ENCODE measurements at regions not wholly inside any gene's neighbourhood (a gene's known extent, or its start where the extent isn't known, plus 50 kb on each side); places are given as distances from the start of the nearest gene placed in this dataset.

GRCh38 chr2:23238011-23238657 is 146.8 kb upstream of the KLHL29 start:
- no peak for DNase-seq (ENCODE audit: low read depth in 3 of 3)

- no peak for DNase-seq (ENCODE audit: low read depth in 3 of 3)
These were observed 145.6 kb upstream of the KLHL29 start for GRCh38 chr2:23239374-23239773.

- DNase-seq (ENCODE audit: low read depth in 3 of 3) = no peak
These were observed 143.9 kb upstream of the KLHL29 start for GRCh38 chr2:23241121-23241520.

GRCh38 chr2:23241611-23242245 is 143.3 kb upstream of the KLHL29 start:
- DNase-seq (ENCODE audit: low read depth in 3 of 3) = no peak

- DNase-seq (ENCODE audit: low read depth in 3 of 3) = no peak
These were observed 141.8 kb upstream of the KLHL29 start for GRCh38 chr2:23243073-23243659.

GRCh38 chr2:23244617-23245016 is 140.4 kb upstream of the KLHL29 start:
- DNase-seq (ENCODE audit: low read depth in 3 of 3) = no peak

GRCh38 chr2:23246992-23247683 is 137.8 kb upstream of the KLHL29 start:
- DNase-seq (ENCODE audit: low read depth in 3 of 3) = no peak

- DNase-seq (ENCODE audit: low read depth in 3 of 3) = no peak
These were observed 136.3 kb upstream of the KLHL29 start for GRCh38 chr2:23248667-23249066.

- DNase-seq (ENCODE audit: low read depth in 3 of 3) = no peak
These were observed 135.6 kb upstream of the KLHL29 start for GRCh38 chr2:23249348-23249747.

- no peak for DNase-seq (ENCODE audit: low read depth in 3 of 3)
These were observed 134.6 kb upstream of the KLHL29 start for GRCh38 chr2:23250371-23250770.

- DNase-seq (ENCODE audit: low read depth in 3 of 3) = no peak
These were observed 128.3 kb upstream of the KLHL29 start for GRCh38 chr2:23256643-23257042.

- no peak for DNase-seq (ENCODE audit: low read depth in 3 of 3)
These were observed 124.4 kb upstream of the KLHL29 start for GRCh38 chr2:23260621-23261020.

GRCh38 chr2:23268467-23269263 is 116.3 kb upstream of the KLHL29 start:
- DNase-seq (ENCODE audit: low read depth in 3 of 3) = no peak

GRCh38 chr2:23269747-23270146 is 115.2 kb upstream of the KLHL29 start:
- DNase-seq (ENCODE audit: low read depth in 3 of 3) = no peak

- DNase-seq (ENCODE audit: low read depth in 3 of 3) = no peak
These were observed 114.2 kb upstream of the KLHL29 start for GRCh38 chr2:23270810-23271209.

GRCh38 chr2:23271230-23271629 is 113.7 kb upstream of the KLHL29 start:
- DNase-seq (ENCODE audit: low read depth in 3 of 3) = no peak

GRCh38 chr2:23273786-23274185 is 111.2 kb upstream of the KLHL29 start:
- no peak for DNase-seq (ENCODE audit: low read depth in 3 of 3)

- no peak for DNase-seq (ENCODE audit: low read depth in 3 of 3)
These were observed 104.6 kb upstream of the KLHL29 start for GRCh38 chr2:23280401-23280800.

GRCh38 chr2:23283653-23284052 is 101.3 kb upstream of the KLHL29 start:
- DNase-seq (ENCODE audit: low read depth in 3 of 3) = no peak

GRCh38 chr2:23285091-23285800 is 99.7 kb upstream of the KLHL29 start:
- no peak for DNase-seq (ENCODE audit: low read depth in 3 of 3)

- no peak for DNase-seq (ENCODE audit: low read depth in 3 of 3)
These were observed 98.8 kb upstream of the KLHL29 start for GRCh38 chr2:23286031-23286757.
